ENCODE measurements at regions not wholly inside any gene's neighbourhood (a gene's known extent, or its start where the extent isn't known, plus 50 kb on each side); places are given as distances from the start of the nearest gene placed in this dataset.

DNA sequence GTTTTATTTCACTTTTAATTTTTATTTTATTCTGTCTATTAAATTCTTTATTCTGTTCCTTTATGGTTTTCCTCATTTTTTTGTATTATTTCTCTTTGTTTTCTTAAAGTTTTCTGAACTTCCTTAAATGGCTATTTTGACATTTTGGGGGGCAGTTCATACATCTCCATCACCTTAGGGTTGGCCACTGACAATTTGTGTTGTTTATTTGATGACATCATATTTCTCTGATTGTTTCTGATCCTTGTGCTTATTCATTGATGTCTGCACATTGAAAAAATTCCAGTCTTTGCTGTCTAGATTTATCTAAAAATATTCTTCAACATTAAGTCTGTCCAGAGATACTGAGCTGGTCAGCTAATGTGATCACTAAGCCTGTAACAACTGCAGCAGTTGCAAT, 379.5 kb upstream of the EYS start:
- TF ChIP-seq, protein P1, sequence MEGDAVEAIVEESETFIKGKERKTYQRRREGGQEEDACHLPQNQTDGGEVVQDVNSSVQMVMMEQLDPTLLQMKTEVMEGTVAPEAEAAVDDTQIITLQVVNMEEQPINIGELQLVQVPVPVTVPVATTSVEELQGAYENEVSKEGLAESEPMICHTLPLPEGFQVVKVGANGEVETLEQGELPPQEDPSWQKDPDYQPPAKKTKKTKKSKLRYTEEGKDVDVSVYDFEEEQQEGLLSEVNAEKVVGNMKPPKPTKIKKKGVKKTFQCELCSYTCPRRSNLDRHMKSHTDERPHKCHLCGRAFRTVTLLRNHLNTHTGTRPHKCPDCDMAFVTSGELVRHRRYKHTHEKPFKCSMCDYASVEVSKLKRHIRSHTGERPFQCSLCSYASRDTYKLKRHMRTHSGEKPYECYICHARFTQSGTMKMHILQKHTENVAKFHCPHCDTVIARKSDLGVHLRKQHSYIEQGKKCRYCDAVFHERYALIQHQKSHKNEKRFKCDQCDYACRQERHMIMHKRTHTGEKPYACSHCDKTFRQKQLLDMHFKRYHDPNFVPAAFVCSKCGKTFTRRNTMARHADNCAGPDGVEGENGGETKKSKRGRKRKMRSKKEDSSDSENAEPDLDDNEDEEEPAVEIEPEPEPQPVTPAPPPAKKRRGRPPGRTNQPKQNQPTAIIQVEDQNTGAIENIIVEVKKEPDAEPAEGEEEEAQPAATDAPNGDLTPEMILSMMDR (IDR thresholded peaks at IDR 0.05; ENCODE audit: borderline replicate concordance, extremely low read depth, low read length, poor library complexity, severe bottlenecking): no peak
- TF ChIP-seq EZH2 (IDR thresholded peaks at IDR 0.05; ENCODE audit: borderline replicate concordance, low read depth, low read length, severe bottlenecking): no peak
- Histone ChIP-seq H3K4me1 (ENCODE audit: insufficient read depth, low read length) (no peaks in the 10 kb centered on the region), H3K36me3 (ENCODE audit: insufficient read depth, low read length) (no peaks in the 10 kb centered on the region), H2AFZ (ENCODE audit: low read depth, low read length) (no peak overlapping the region), H3K9me3 (ENCODE audit: insufficient read depth, low read length, severe bottlenecking) (peaks cover 15% of the 10 kb centered on the region), H3K27ac (ENCODE audit: low read length) (no peak overlapping the region), H3K27me3 (ENCODE audit: insufficient read depth, low read length, poor library complexity) (no peaks in the 10 kb centered on the region), H4K20me1 (ENCODE audit: insufficient read depth, low read length) (no peaks in the 10 kb centered on the region), H3K4me2 (ENCODE audit: insufficient read depth, low read length) (no peak overlapping the region), H3K4me3 (ENCODE audit: low read depth in 1 of 2, low read length in 2 of 2) (no peak overlapping the region), H3K9ac (ENCODE audit: low read depth, low read length) (no peak overlapping the region), H3K79me2 (ENCODE audit: insufficient read depth, low read length) (no peaks in the 10 kb centered on the region)
- DNase-seq (no peak), ATAC-seq (ENCODE audit: insufficient read depth, low read depth) (no peak)

DNA sequence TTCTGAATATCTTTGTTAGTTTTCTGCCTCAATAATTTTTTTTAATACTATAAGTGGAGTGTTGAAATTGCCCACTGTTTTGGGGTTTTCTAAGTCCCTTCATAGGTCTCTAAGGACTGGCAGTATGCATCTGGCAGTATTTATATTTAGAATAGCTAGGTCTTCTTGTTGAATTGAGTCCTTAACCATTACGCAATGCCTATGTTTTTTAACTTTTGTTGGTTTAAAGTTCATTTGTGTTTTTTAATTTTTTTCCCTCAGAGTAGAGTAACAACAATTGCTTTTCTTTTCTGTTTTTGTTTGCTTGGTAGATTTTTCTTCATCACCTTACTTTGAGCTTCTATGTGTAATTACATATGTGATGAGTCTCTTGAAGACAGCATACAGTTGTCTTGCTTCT, 375.9 kb upstream of the EYS start:
- Histone ChIP-seq H3K27ac (ENCODE audit: low read length) (no peak overlapping the region), H2AFZ (ENCODE audit: low read depth, low read length) (no peak overlapping the region), H3K9ac (ENCODE audit: low read depth, low read length) (no peak overlapping the region), H3K36me3 (ENCODE audit: insufficient read depth, low read length) (no peaks in the 10 kb centered on the region), H4K20me1 (ENCODE audit: insufficient read depth, low read length) (no peaks in the 10 kb centered on the region), H3K9me3 (ENCODE audit: insufficient read depth, low read length, severe bottlenecking) (peaks cover 15% of the 10 kb centered on the region), H3K27me3 (ENCODE audit: insufficient read depth, low read length, poor library complexity) (no peaks in the 10 kb centered on the region), H3K4me2 (ENCODE audit: insufficient read depth, low read length) (no peak overlapping the region), H3K4me3 (ENCODE audit: low read depth in 1 of 2, low read length in 2 of 2) (no peak overlapping the region), H3K4me1 (ENCODE audit: insufficient read depth, low read length) (no peaks in the 10 kb centered on the region), H3K79me2 (ENCODE audit: insufficient read depth, low read length) (no peaks in the 10 kb centered on the region)
- ATAC-seq (ENCODE audit: insufficient read depth, low read depth) (no peak), DNase-seq (no peak)
- no peak for TF ChIP-seq EZH2 (IDR thresholded peaks at IDR 0.05; ENCODE audit: borderline replicate concordance, low read depth, low read length, severe bottlenecking)
- TF ChIP-seq, protein P1 (IDR thresholded peaks at IDR 0.05; ENCODE audit: borderline replicate concordance, extremely low read depth, low read length, poor library complexity, severe bottlenecking): no peak

DNA sequence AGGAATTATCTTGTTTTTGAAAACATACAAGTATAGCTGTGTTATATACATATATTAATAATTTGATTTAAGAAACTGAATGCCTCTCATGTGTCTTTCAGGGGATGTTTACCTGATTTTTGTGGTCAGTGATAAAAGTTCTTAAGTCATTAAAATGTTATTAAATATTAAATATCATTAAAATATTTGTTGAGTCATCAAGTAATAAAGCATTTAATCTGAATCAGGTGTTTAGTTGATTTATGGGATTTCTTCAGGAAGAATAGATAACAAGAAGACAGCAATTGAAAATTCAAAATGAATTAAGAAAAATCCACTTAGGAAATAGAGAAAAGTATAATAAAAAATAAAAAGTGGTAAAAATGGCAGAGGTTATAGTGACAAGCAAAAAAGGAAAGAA, 361.9 kb upstream of the EYS start:
- Histone ChIP-seq H3K9ac (ENCODE audit: low read depth, low read length) (no peak overlapping the region), H3K4me2 (ENCODE audit: insufficient read depth, low read length) (no peak overlapping the region), H3K36me3 (ENCODE audit: insufficient read depth, low read length) (no peaks in the 10 kb centered on the region), H3K27ac (ENCODE audit: low read length) (no peak overlapping the region), H3K27me3 (ENCODE audit: insufficient read depth, low read length, poor library complexity) (no peaks in the 10 kb centered on the region), H4K20me1 (ENCODE audit: insufficient read depth, low read length) (no peaks in the 10 kb centered on the region), H3K4me3 (ENCODE audit: low read depth in 1 of 2, low read length in 2 of 2) (no peak overlapping the region), H3K9me3 (ENCODE audit: insufficient read depth, low read length, severe bottlenecking) (no peaks in the 10 kb centered on the region), H3K4me1 (ENCODE audit: insufficient read depth, low read length) (no peaks in the 10 kb centered on the region), H3K79me2 (ENCODE audit: insufficient read depth, low read length) (no peaks in the 10 kb centered on the region), H2AFZ (ENCODE audit: low read depth, low read length) (no peak overlapping the region)
- no peak for ATAC-seq (ENCODE audit: insufficient read depth, low read depth)
- DNase-seq: no peak
- no peak for TF ChIP-seq EZH2 (IDR thresholded peaks at IDR 0.05; ENCODE audit: borderline replicate concordance, low read depth, low read length, severe bottlenecking)
- TF ChIP-seq, protein P1 (IDR thresholded peaks at IDR 0.05; ENCODE audit: borderline replicate concordance, extremely low read depth, low read length, poor library complexity, severe bottlenecking): no peak

DNA sequence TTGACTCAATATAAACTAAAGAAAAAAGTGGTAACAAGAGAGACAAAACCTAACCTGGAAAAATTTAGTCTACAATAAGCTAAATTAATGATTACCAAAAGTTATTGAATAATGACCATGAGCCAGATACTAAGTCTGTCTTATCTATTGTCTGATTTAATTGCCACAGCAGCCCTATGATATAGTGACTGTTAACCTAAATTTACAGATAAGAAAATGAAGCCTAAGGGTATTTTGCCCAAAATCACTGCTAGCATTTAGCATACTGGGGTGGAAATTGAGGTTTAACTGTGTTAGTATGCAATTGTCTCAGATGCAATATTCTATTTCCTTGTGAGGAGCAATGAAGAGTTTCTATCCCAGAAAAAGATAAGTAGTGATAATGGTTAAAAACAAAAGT, 361.0 kb upstream of the EYS start:
- Histone ChIP-seq H3K36me3 (ENCODE audit: insufficient read depth, low read length) (no peaks in the 10 kb centered on the region), H3K4me2 (ENCODE audit: insufficient read depth, low read length) (no peak overlapping the region), H3K79me2 (ENCODE audit: insufficient read depth, low read length) (no peaks in the 10 kb centered on the region), H3K4me3 (ENCODE audit: low read depth in 1 of 2, low read length in 2 of 2) (no peak overlapping the region), H3K9ac (ENCODE audit: low read depth, low read length) (no peak overlapping the region), H3K9me3 (ENCODE audit: insufficient read depth, low read length, severe bottlenecking) (no peaks in the 10 kb centered on the region), H2AFZ (ENCODE audit: low read depth, low read length) (no peak overlapping the region), H4K20me1 (ENCODE audit: insufficient read depth, low read length) (no peaks in the 10 kb centered on the region), H3K4me1 (ENCODE audit: insufficient read depth, low read length) (no peaks in the 10 kb centered on the region), H3K27me3 (ENCODE audit: insufficient read depth, low read length, poor library complexity) (no peaks in the 10 kb centered on the region), H3K27ac (ENCODE audit: low read length) (no peak overlapping the region)
- TF ChIP-seq EZH2 (IDR thresholded peaks at IDR 0.05; ENCODE audit: borderline replicate concordance, low read depth, low read length, severe bottlenecking): no peak
- TF ChIP-seq, protein P1 (IDR thresholded peaks at IDR 0.05; ENCODE audit: borderline replicate concordance, extremely low read depth, low read length, poor library complexity, severe bottlenecking): no peak
- no peak for DNase-seq
- ATAC-seq (ENCODE audit: insufficient read depth, low read depth): no peak
